H1 (cell line): ENCODE measurements at regions not wholly inside any gene's neighbourhood (a gene's known extent, or its start where the extent isn't known, plus 50 kb on each side); places are given as distances from the start of the nearest gene placed in this dataset.

Source experiments
- EP300 ChIP-seq, 2 experiments: IDR thresholded peaks; 1 replicate in 1 of 2; 2 replicates in 1 of 2; pipeline ENCODE4 v1.6.1; 2011 to 2012; ENCODE audit warnings: low read depth in 2 of 2, low read length in 2 of 2, mild to moderate bottlenecking in 2 of 2, borderline replicate concordance in 1 of 2, inconsistent platforms in 1 of 2, moderate library complexity in 1 of 2
- KDM1A ChIP-seq: fragments of 200-600, 300-600 bp; sonication (generic); IDR thresholded peaks from 2 replicates; pipeline ENCODE4 v1.7.1; 2016; ENCODE audit warnings: mild to moderate bottlenecking, low read length, borderline replicate concordance
- TBP ChIP-seq: IDR thresholded peaks from 2 replicates; pipeline ENCODE4 v1.6.1; 2011; ENCODE audit warnings: low read depth, low read length, improper control_type of control experiment
- TF ChIP-seq, protein P1 (sequence below): IDR thresholded peaks from 2 replicates; pipeline ENCODE4 v1.6.1; 2012; ENCODE audit warnings: inconsistent platforms

DNA sequence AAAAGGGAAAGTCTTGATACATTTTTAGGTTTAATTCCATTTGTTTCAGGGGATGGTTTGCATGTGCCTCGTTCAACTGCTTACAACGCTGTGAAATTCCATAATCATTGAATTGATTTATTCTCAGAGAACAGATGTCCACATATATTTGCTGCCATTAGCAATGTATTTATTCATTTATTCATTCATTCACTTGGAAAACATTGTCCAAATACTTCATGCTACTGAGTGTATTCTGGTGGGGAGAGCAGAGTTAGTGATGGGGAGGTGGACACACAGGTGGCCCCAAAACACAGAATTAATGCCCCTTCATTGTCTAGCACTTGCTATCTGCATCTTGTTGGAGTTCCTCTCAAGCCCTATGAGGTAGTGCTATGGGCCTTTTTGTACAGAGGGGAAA is 141.2 kb upstream of the PARP11 start (continued):
- TF ChIP-seq, protein P1, sequence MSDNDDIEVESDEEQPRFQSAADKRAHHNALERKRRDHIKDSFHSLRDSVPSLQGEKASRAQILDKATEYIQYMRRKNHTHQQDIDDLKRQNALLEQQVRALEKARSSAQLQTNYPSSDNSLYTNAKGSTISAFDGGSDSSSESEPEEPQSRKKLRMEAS = no peak
- TF ChIP-seq TBP (no peak), EP300 (IDR thresholded peaks at IDR 0.05; ENCODE audit: borderline replicate concordance in 1 of 2, low read depth in 2 of 2, low read length in 2 of 2) (no peak), KDM1A (no peak)
- TF ChIP-seq, all 59 proteins: peak for 0
